IMR-90 (cell line): ENCODE measurements at regions not wholly inside any gene's neighbourhood (a gene's known extent, or its start where the extent isn't known, plus 50 kb on each side); places are given as distances from the start of the nearest gene placed in this dataset.

ENCODE experiments used
- ATAC-seq: fragments of 200-7000 bp; cut with Tn5 transposase; 2 replicates; pipeline ENCODE4 v1.9.1; 2020; ENCODE audit warnings: low read depth, mild to moderate bottlenecking, moderate library complexity
- BruUV-seq: library from RNA; stranded (reverse); fragments of 400-500 nt; replicated peaks from 2 replicates; lab custom pipeline; 2021; lab: Mats Ljungman, UMichigan
- CTCF ChIA-PET: fragments of 300-600 bp; formaldehyde crosslinking; extraction: SDS; loops from one replicate; lab custom pipeline; 2021; ENCODE audit warnings: antibody characterized with exemption; lab: Yijun Ruan, JAX
- POLR2A ChIA-PET: fragments of 300-600 bp; sonication (Branson Sonifier 250); formaldehyde crosslinking; loops from one replicate; lab custom pipeline; 2022; ENCODE audit warnings: antibody characterized with exemption; ENCODE audit not compliant: unreplicated experiment; lab: Charles Lee
- DNase-seq: peaks from one replicate; pipeline ENCODE4 v3.0.0; 2013
- H2AFZ ChIP-seq: replicated peaks from 2 replicates; pipeline ENCODE3; 2013; ENCODE audit warnings: low read length, mild to moderate bottlenecking; ENCODE audit not compliant: poor library complexity
- H2AK5ac ChIP-seq: 2 replicates; pipeline ENCODE4 v1.6.1; 2013; ENCODE audit warnings: low read depth, low read length, inconsistent platforms
- H2AK9ac ChIP-seq: replicated peaks from 2 replicates; pipeline ENCODE3; 2013; ENCODE audit warnings: mild to moderate bottlenecking, low read depth, low read length, moderate library complexity; ENCODE audit not compliant: poor library complexity
- H2BK120ac ChIP-seq: 2 replicates; pipeline ENCODE4 v1.6.1; 2013; ENCODE audit warnings: low read depth, low read length, inconsistent platforms
- H2BK15ac ChIP-seq: 3 replicates; pipeline ENCODE4 v1.6.1; 2013; ENCODE audit warnings: low read depth, low read length, inconsistent platforms
- H2BK20ac ChIP-seq: 2 replicates; pipeline ENCODE4 v1.6.1; 2013; ENCODE audit warnings: low read depth, mild to moderate bottlenecking, inconsistent platforms, low read length, moderate library complexity
- H2BK5ac ChIP-seq: 2 replicates; pipeline ENCODE4 v1.6.1; 2013; ENCODE audit warnings: mild to moderate bottlenecking, low read depth, low read length, inconsistent platforms; ENCODE audit not compliant: poor library complexity, severe bottlenecking
- H3K14ac ChIP-seq: replicated peaks from 2 replicates; pipeline ENCODE4 v1.6.1; 2013; ENCODE audit warnings: low read depth, low read length, inconsistent platforms
- H3K18ac ChIP-seq: 2 replicates; pipeline ENCODE4 v1.6.1; 2013; ENCODE audit warnings: low read depth, low read length, control low read depth
- H3K23ac ChIP-seq: 2 replicates; pipeline ENCODE4 v1.6.1; 2013; ENCODE audit warnings: low read depth, low read length, inconsistent platforms
- H3K27ac ChIP-seq: 2 replicates; pipeline ENCODE4 v1.5.1; 2013; ENCODE audit warnings: mild to moderate bottlenecking, control low read depth, low read length; ENCODE audit not compliant: insufficient read depth
- H3K27me3 ChIP-seq: 2 replicates; pipeline ENCODE4 v1.6.1; 2013; ENCODE audit warnings: low read length; ENCODE audit not compliant: control insufficient read depth, insufficient read depth
- H3K36me3 ChIP-seq: 2 replicates; pipeline ENCODE4 v1.6.1; 2013; ENCODE audit warnings: low read length, mixed read lengths; ENCODE audit not compliant: control insufficient read depth, insufficient read depth
- H3K4ac ChIP-seq: 2 replicates; pipeline ENCODE4 v1.6.1; 2013; ENCODE audit warnings: low read depth, low read length, inconsistent platforms
- H3K4me1 ChIP-seq: 2 replicates; pipeline ENCODE4 v1.6.1; 2013; ENCODE audit warnings: low read length, mixed read lengths; ENCODE audit not compliant: control insufficient read depth, insufficient read depth
- H3K4me2 ChIP-seq: 2 replicates; pipeline ENCODE4 v1.6.1; 2013; ENCODE audit warnings: low read depth, mild to moderate bottlenecking, control low read depth, low read length, moderate library complexity
- H3K4me3 ChIP-seq: 2 replicates; pipeline ENCODE4 v1.5.1; 2013; ENCODE audit warnings: low read depth, mild to moderate bottlenecking, control low read depth, low read length, moderate library complexity; ENCODE audit not compliant: insufficient read depth
- H3K56ac ChIP-seq: 2 replicates; pipeline ENCODE4 v1.6.1; 2013; ENCODE audit warnings: low read length, inconsistent platforms; ENCODE audit not compliant: insufficient read depth; ENCODE audit errors: extremely low read depth
- H3K79me1 ChIP-seq, 2 experiments: 2 replicates each; pipeline ENCODE4 v1.6.1; 2013; ENCODE audit warnings: low read length in 2 of 2, inconsistent platforms in 1 of 2, low read depth in 1 of 2
- H3K9ac ChIP-seq: 2 replicates; pipeline ENCODE4 v1.6.1; 2013; ENCODE audit warnings: low read depth, low read length, control low read depth
- H3K9me1 ChIP-seq: 2 replicates; pipeline ENCODE4 v1.6.1; 2013; ENCODE audit warnings: low read length, inconsistent platforms; ENCODE audit not compliant: insufficient read depth
- H3K9me3 ChIP-seq: 2 replicates; pipeline ENCODE4 v1.6.1; 2013; ENCODE audit warnings: low read length; ENCODE audit not compliant: control insufficient read depth, insufficient read depth
- H4K20me1 ChIP-seq: 2 replicates; pipeline ENCODE4 v1.6.1; 2013; ENCODE audit warnings: low read length, inconsistent platforms; ENCODE audit not compliant: insufficient read depth
- H4K5ac ChIP-seq: 2 replicates; pipeline ENCODE4 v1.6.1; 2013; ENCODE audit warnings: mild to moderate bottlenecking, low read depth, low read length, control low read depth
- H4K8ac ChIP-seq, 2 experiments: 2 replicates each; pipeline ENCODE4 v1.6.1; 2013; ENCODE audit warnings: low read depth in 2 of 2, low read length in 2 of 2, control low read depth in 1 of 2, inconsistent platforms in 1 of 2
- H4K91ac ChIP-seq: 2 replicates; pipeline ENCODE4 v1.6.1; 2013; ENCODE audit warnings: low read depth, low read length, inconsistent platforms; ENCODE audit not compliant: insufficient read depth
- BHLHE40 ChIP-seq: fragments of 150-350 bp; IDR thresholded peaks from 2 replicates; pipeline ENCODE4 v1.6.1; 2016; ENCODE audit warnings: mild to moderate bottlenecking, low read depth, low read length
- CHD1 ChIP-seq: IDR thresholded peaks from 2 replicates; pipeline ENCODE4 v1.6.1; 2012; ENCODE audit warnings: low read depth, low read length, improper control_type of control experiment
- FOS ChIP-seq: fragments of 150-350 bp; IDR thresholded peaks from 2 replicates; pipeline ENCODE4 v1.6.1; 2016; ENCODE audit warnings: low read depth, low read length
- MXI1 ChIP-seq: IDR thresholded peaks from 2 replicates; pipeline ENCODE4 v1.6.1; 2012; ENCODE audit warnings: low read depth, mild to moderate bottlenecking, low read length, moderate library complexity, borderline replicate concordance
- NFE2L2 ChIP-seq: fragments of 150-350 bp; IDR thresholded peaks from 2 replicates; pipeline ENCODE4 v1.6.1; 2016; ENCODE audit warnings: low read depth, mild to moderate bottlenecking, low read length
- RFX5 ChIP-seq: IDR thresholded peaks from 2 replicates; pipeline ENCODE4 v1.8.0; 2012; ENCODE audit warnings: low read depth, mild to moderate bottlenecking, low read length, moderate library complexity
- SMC3 ChIP-seq: fragments of 150-350 bp; IDR thresholded peaks from 2 replicates; pipeline ENCODE4 v1.6.1; 2016; ENCODE audit warnings: low read depth, mild to moderate bottlenecking, antibody characterized with exemption, low read length, moderate library complexity
- WGBS, 2 experiments: methylation state at CpG; one replicate each; pipeline versions ENCODE4 v1.1.5 to v1.1.7; 2013; ENCODE audit warnings: missing lambda C conversion rate in 2 of 2; ENCODE audit not compliant: insufficient read length in 1 of 2; ENCODE audit errors: extremely low coverage in 2 of 2; 5-methylcytosine and 5-hydroxymethylcytosine counted together
- dilution Hi-C: fragments of 300-500 bp; cut with HindIII; formaldehyde crosslinking; loops from one replicate; pipeline ENCODE4 v1.14.3; 2018; ENCODE audit warnings: low sequenced_read_pairs; ENCODE audit not compliant: unreplicated experiment
- in situ Hi-C: fragments of 300-500 bp; cut with MboI; formaldehyde crosslinking; loops from 3 replicates; pipeline ENCODE4 v1.14.3; 2019; ENCODE audit warnings: low sequenced_read_pairs, inconsistent platforms, mixed read lengths
- intact Hi-C: fragments of 100-400 bp; cut with micrococcal nuclease; formaldehyde crosslinking; loops from 2 replicates; pipeline ENCODE4 v1.10.0; 2022
- TF ChIP-seq, protein P1 (sequence below): fragments of 150-350 bp; IDR thresholded peaks from 2 replicates; pipeline ENCODE4 v1.6.1; 2016; ENCODE audit warnings: low read depth, mild to moderate bottlenecking, low read length, moderate library complexity, borderline replicate concordance

GRCh38 chr2:160674146-160674750 is 180.6 kb upstream of the RBMS1 start:
- Histone ChIP-seq H2BK20ac (no peak overlapping the region), H4K20me1 (no peaks in the 10 kb centered on the region), H2AK5ac (no peak overlapping the region), H3K4me3 (no peak overlapping the region), H4K8ac (no peak overlapping the region), H2BK120ac (no peak overlapping the region), H3K9me1 (0 out of 2 replicates have a peak, but pooled peaks cover 2% of the 10 kb centered on the region), H3K4me2 (no peak overlapping the region), H3K27me3 (no peaks in the 10 kb centered on the region), H4K91ac (no peak overlapping the region), H3K23ac (0 out of 2 replicates have a peak overlapping the region, but pooled peaks have one; percentile 14), H3K4me1 (no peaks in the 10 kb centered on the region), H2AFZ (no peak overlapping the region), H2BK5ac (no peak overlapping the region), H3K79me1 (no peaks in the 10 kb centered on the region), H3K27ac (no peak overlapping the region), H3K9ac (no peak overlapping the region), H3K36me3 (no peaks in the 10 kb centered on the region), H3K4ac (no peak overlapping the region), H4K5ac (no peak overlapping the region), H2BK15ac (peak overlapping the region; percentile 42; the same call in 1 of the 3 replicates), H3K14ac (no peak overlapping the region), H3K9me3 (peaks cover 2% of the 10 kb centered on the region; the same call in 1 of the 2 replicates), H3K56ac (no peak overlapping the region), H2AK9ac (no peak overlapping the region), H3K18ac (no peak overlapping the region)
- in situ Hi-C loops, result no loop called here
- DNase-seq (no peak), ATAC-seq (no peak)
- POLR2A ChIA-PET, result no interaction called here
- CTCF ChIA-PET, result no interaction called here
- no TSS peak for BruUV-seq
- intact Hi-C loops, result no loop called here
- 83% methylated on average over 1 of the region's 2 CpGs; no CpG with 5 or more reads in 1 of the 2 experiments for WGBS, 2 experiments
- TF ChIP-seq RFX5, result no peak
- TF ChIP-seq, protein P1, sequence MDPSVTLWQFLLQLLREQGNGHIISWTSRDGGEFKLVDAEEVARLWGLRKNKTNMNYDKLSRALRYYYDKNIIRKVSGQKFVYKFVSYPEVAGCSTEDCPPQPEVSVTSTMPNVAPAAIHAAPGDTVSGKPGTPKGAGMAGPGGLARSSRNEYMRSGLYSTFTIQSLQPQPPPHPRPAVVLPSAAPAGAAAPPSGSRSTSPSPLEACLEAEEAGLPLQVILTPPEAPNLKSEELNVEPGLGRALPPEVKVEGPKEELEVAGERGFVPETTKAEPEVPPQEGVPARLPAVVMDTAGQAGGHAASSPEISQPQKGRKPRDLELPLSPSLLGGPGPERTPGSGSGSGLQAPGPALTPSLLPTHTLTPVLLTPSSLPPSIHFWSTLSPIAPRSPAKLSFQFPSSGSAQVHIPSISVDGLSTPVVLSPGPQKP, result no peak
- TF ChIP-seq MXI1, result no peak
- no peak for TF ChIP-seq SMC3
- TF ChIP-seq BHLHE40, result no peak
- TF ChIP-seq FOS, result no peak
- no peak for TF ChIP-seq NFE2L2
- no peak for TF ChIP-seq CHD1
- dilution Hi-C loops, result no loop called here
